Activated CD4-positive, alpha-beta T cell treated with anti-CD3 and anti-CD28 coated beads for 36 hours (primary cell): ENCODE measurements at regions not wholly inside any gene's neighbourhood (a gene's known extent, or its start where the extent isn't known, plus 50 kb on each side); places are given as distances from the start of the nearest gene placed in this dataset.

Source experiments
- ATAC-seq: fragments of 200-7000 bp; cut with Tn5 transposase; one replicate; pipeline ENCODE4 v1.10.0; 2021; ENCODE audit warnings: mild to moderate bottlenecking, moderate library complexity
- CTCF ChIA-PET: fragments of 350-600 bp; sonication (Branson Sonifier 250); formaldehyde crosslinking; loops from one replicate; lab custom pipeline; 2021; ENCODE audit warnings: antibody characterized with exemption; lab: Charles Lee
- POLR2A ChIA-PET: fragments of 350-600 bp; sonication (Branson Sonifier 250); formaldehyde crosslinking; loops from one replicate; lab custom pipeline; 2021; ENCODE audit warnings: antibody characterized with exemption, inconsistent platforms; lab: Charles Lee
- DNase-seq: peaks from one replicate; pipeline ENCODE4 v3.0.0-alpha.2; 2020
- H3K27ac Mint-ChIP-seq: one replicate; pipeline ENCODE4 v1.8.0; 2021; ENCODE audit warnings: mixed read lengths
- H3K27me3 Mint-ChIP-seq: one replicate; pipeline ENCODE4 v1.8.0; 2021; ENCODE audit warnings: mixed read lengths
- H3K36me3 Mint-ChIP-seq: one replicate; pipeline ENCODE4 v1.8.0; 2021; ENCODE audit warnings: low read depth, mixed read lengths
- H3K4me1 Mint-ChIP-seq: one replicate; pipeline ENCODE4 v1.8.0; 2021; ENCODE audit warnings: mixed read lengths
- H3K4me3 Mint-ChIP-seq: one replicate; pipeline ENCODE4 v1.8.0; 2021; ENCODE audit warnings: mild to moderate bottlenecking, moderate library complexity, mixed read lengths
- H3K9me3 Mint-ChIP-seq: one replicate; pipeline ENCODE4 v1.8.0; 2021; ENCODE audit warnings: low read depth, mixed read lengths
- intact Hi-C, 2 experiments: fragments of 100-400 bp; cut with DNase I in 1 of 2; cut with micrococcal nuclease in 1 of 2; formaldehyde crosslinking; loops; one replicate each; pipeline versions ENCODE4 v1.14.2 to v1.15.1; 2022 to 2024; cut with DNase I, micrococcal nuclease

DNA sequence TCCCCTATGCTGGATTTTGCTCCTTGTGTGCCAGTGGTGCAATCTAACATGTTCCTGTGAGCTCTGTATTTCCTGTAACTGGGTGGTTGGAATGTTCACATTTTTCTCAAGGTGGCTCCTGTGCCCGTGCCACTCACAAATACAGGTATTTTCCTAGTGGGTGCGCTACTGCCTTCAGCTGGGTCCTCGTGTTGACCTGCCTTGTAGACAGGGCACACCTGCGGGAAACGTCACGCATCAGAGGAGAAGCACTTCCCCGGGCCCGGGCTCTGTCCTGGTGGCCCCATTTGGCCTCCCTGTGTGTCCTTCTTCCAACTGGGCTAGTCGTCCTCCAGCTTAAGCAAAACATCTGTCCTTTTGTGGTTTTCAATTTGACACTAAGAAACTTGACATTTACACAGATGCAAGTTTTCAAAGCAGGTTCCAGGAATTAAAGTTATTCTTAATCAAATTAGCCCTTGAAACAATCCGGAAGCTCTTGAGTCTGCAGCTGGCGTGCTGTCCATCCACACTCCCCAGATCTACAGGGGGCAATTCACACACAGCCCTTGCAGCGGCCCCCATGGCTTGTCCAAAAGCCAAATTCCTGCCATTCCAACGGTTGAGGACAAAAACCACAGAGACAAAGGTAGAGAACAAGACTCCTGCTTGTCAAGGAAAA lies 275.1 kb downstream of the CDC5L start:
- ATAC-seq, result no peak
- DNase-seq, result no peak
- H3K27ac Mint-ChIP-seq, result no peak overlapping the region
- no peak overlapping the region for H3K4me3 Mint-ChIP-seq
- intact Hi-C loops, result no loop called here
- POLR2A ChIA-PET, result no interaction called here
- peaks cover 3% of the 10 kb centered on the region for H3K9me3 Mint-ChIP-seq
- no peaks in the 10 kb centered on the region for H3K36me3 Mint-ChIP-seq
- no peaks in the 10 kb centered on the region for H3K27me3 Mint-ChIP-seq
- CTCF ChIA-PET, result interaction anchor here (0.6 to 1.3 kb wide), 5 partner anchors 43 to 1260 kb away, joined by 3 to 4 read pairs (median 3); no protein-coding TSS in a partner anchor
- no peaks in the 10 kb centered on the region for H3K4me1 Mint-ChIP-seq

DNA sequence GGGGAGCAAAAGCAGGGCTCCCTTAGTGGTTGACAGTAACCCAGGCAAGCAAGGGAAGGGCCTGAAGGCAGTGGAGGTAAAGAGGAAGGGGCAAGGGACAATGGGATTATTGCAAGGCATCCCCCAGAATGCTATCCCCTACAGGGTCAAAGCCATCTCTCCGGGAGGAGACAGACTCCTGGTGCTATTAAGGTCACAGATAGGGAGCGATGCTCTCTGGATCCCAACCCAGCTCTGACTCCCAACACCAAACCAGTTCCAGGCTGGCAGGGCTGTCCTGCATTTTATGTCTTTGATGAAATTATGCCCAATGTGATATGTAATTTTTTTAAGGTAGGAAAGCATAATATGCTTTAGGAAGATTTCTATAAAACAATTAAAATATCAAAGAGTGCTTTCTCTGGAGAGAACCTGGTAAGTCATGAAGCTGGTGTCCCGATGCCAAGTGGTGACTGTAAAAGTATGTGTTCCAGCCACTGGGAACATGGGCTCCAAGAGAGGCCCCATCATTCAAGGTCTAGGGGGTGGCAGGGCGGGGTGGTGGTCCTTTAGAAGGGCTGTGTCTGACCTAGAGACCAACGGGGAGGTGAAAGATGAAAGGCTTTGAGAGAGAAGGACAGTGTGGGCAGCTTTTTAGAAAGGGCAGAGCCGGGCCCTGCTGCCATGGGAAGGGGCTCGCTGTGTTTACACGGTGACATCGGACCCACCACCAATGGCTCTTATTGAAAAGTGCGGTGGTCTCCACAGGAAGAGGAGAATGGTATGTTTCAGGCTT lies 276.5 kb downstream of the CDC5L start:
- H3K27me3 Mint-ChIP-seq, result no peaks in the 10 kb centered on the region
- DNase-seq, result no peak
- H3K36me3 Mint-ChIP-seq, result no peaks in the 10 kb centered on the region
- no peak overlapping the region for H3K27ac Mint-ChIP-seq
- ChIA-PET POLR2A (no interaction called here), CTCF (interaction anchor here (1.3 kb wide), 1 partner anchor 188 kb away, joined by 4 read pairs; no protein-coding TSS in a partner anchor)
- intact Hi-C loops, result no loop called here
- H3K9me3 Mint-ChIP-seq, result no peaks in the 10 kb centered on the region
- ATAC-seq, result no peak
- no peak overlapping the region for H3K4me3 Mint-ChIP-seq
- no peaks in the 10 kb centered on the region for H3K4me1 Mint-ChIP-seq

DNA sequence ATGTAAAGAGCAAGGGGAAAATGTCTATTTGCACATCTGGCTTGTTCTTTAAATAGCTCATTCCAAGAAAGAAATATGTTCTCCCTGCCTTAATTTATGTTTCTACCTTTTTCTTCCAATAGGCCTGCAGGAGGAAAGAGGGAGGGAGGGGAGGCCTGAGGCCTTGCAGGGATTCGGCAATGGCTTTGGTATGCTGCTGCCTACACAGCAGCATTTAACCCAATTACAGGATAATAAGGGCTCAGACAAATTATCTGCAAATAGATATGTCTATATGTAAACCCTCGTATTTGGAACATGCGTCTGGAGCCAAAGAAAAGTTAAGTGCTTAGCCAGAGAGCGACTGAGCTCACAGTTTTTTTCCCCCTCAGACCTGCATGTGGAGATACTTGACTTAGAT lies 277.2 kb downstream of the CDC5L start:
- DNase-seq (no peak), ATAC-seq (no peak)
- Mint-ChIP-seq H3K9me3 (no peaks in the 10 kb centered on the region), H3K27me3 (no peaks in the 10 kb centered on the region), H3K36me3 (no peaks in the 10 kb centered on the region), H3K4me1 (no peaks in the 10 kb centered on the region), H3K27ac (no peak overlapping the region), H3K4me3 (no peak overlapping the region)
- intact Hi-C loops, result no loop called here
- CTCF ChIA-PET, result interaction anchor here (0.8 to 1.5 kb wide), 2 partner anchors 9 to 10 kb away, joined by 4 read pairs; no protein-coding TSS in a partner anchor
- POLR2A ChIA-PET, result no interaction called here

DNA sequence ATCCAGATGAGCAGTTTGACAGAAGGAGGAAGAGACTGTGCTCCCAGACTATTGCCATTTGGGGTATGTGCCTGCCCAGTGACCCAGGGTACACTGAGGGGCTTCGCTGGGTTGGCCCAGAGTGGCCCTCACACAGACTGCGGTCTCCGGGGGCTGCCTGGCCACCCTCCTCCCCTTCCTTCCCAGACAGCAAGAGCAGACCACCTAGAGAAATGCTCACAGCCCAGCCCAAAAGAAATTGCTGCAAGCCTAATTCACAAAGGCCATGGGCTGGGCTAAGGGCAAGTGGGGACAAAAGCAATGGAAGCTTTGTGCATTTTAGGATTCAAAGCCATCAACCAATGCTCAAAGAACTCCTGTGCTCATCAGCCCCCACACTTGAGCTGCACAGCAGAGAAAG lies 277.6 kb downstream of the CDC5L start:
- H3K4me1 Mint-ChIP-seq, result no peaks in the 10 kb centered on the region
- no peak overlapping the region for H3K27ac Mint-ChIP-seq
- no peaks in the 10 kb centered on the region for H3K36me3 Mint-ChIP-seq
- no peak for DNase-seq
- H3K9me3 Mint-ChIP-seq, result no peaks in the 10 kb centered on the region
- H3K4me3 Mint-ChIP-seq, result no peak overlapping the region
- no peaks in the 10 kb centered on the region for H3K27me3 Mint-ChIP-seq
- intact Hi-C loops, result no loop called here
- no peak for ATAC-seq
- ChIA-PET POLR2A (no interaction called here), CTCF (interaction anchor here (0.8 to 1.5 kb wide), 2 partner anchors 9 to 11 kb away, joined by 4 read pairs; no protein-coding TSS in a partner anchor)

DNA sequence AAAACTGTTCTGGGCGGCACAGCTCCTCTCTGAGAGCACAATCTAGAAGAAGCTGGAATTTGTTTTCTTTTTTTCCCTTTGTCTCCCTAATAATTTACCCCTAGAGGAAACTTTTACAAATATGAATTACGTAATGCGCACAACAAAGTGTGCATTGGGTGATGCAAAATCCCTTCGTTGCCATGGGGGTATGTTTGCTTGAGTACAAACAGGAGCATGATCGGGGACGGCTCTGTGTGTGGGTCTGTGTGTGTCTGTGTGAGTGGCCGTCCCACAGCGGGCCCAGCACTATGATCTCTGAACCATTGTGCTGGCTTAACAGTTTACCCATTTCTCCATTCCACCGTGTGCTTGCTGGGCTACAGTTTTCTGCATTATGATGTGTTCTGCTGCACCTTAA lies 278.2 kb downstream of the CDC5L start:
- Mint-ChIP-seq H3K4me3 (no peak overlapping the region), H3K27me3 (no peaks in the 10 kb centered on the region), H3K4me1 (no peaks in the 10 kb centered on the region), H3K36me3 (no peaks in the 10 kb centered on the region), H3K9me3 (no peaks in the 10 kb centered on the region), H3K27ac (no peak overlapping the region)
- CTCF ChIA-PET, result interaction anchor here (1.5 kb wide), 1 partner anchor 11 kb away, joined by 4 read pairs; no protein-coding TSS in a partner anchor
- ATAC-seq (no peak), DNase-seq (no peak)
- intact Hi-C loops, result no loop called here
- POLR2A ChIA-PET, result no interaction called here

DNA sequence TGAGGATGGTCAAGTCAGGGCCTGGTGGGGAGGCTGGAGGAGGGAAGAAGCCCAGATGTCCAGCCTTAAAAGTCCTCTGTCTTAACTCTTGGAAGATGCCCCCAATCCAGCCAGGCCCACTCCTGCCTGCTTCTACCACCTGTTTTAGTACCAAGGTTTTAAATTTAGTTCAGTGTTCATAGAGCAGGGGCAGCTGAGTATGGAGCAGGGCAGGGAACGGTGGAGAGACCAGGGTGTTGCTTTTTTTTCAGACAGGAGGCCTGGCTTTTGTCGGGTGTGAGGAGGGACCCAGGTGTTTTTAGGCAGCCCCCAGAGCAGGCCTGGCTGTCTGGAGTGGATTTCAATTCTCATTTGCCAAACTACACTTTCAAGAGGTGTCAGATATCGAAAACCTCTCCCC lies 278.8 kb downstream of the CDC5L start:
- Mint-ChIP-seq H3K4me1 (no peaks in the 10 kb centered on the region), H3K36me3 (no peaks in the 10 kb centered on the region), H3K4me3 (no peak overlapping the region), H3K27me3 (no peaks in the 10 kb centered on the region), H3K9me3 (no peaks in the 10 kb centered on the region), H3K27ac (no peak overlapping the region)
- intact Hi-C loops, result no loop called here
- ChIA-PET POLR2A (no interaction called here), CTCF (interaction anchor here (0.7 kb wide), 1 partner anchor 1071 kb away, joined by 3 read pairs; no protein-coding TSS in a partner anchor)
- ATAC-seq (no peak), DNase-seq (no peak)

DNA sequence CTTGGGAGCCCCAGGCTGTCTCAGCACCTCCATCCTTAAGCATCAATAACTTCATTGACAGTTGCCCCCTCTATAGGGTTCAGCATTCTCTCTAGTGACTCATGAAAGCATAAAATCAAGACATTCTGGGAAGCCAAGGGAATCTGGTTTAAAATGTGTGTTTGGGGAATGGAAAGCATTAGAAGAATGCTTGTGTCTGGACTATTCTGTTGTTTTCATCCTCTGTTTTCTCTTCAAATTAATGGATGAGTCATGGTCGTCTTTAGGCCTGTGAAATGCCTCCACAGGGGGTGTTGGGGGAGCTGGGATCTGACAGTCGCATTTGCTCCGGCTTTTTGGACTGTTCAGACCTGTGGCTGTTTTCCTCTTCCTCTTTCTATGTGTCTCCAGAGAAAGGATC lies 279.7 kb downstream of the CDC5L start:
- Mint-ChIP-seq H3K27me3 (no peaks in the 10 kb centered on the region), H3K4me3 (no peak overlapping the region), H3K9me3 (no peaks in the 10 kb centered on the region), H3K27ac (no peak overlapping the region), H3K4me1 (no peaks in the 10 kb centered on the region), H3K36me3 (no peaks in the 10 kb centered on the region)
- ChIA-PET POLR2A (no interaction called here), CTCF (interaction anchor here (1.3 kb wide), 1 partner anchor 37 kb away, joined by 3 read pairs; no protein-coding TSS in a partner anchor)
- DNase-seq (no peak), ATAC-seq (no peak)
- intact Hi-C loops, result no loop called here

DNA sequence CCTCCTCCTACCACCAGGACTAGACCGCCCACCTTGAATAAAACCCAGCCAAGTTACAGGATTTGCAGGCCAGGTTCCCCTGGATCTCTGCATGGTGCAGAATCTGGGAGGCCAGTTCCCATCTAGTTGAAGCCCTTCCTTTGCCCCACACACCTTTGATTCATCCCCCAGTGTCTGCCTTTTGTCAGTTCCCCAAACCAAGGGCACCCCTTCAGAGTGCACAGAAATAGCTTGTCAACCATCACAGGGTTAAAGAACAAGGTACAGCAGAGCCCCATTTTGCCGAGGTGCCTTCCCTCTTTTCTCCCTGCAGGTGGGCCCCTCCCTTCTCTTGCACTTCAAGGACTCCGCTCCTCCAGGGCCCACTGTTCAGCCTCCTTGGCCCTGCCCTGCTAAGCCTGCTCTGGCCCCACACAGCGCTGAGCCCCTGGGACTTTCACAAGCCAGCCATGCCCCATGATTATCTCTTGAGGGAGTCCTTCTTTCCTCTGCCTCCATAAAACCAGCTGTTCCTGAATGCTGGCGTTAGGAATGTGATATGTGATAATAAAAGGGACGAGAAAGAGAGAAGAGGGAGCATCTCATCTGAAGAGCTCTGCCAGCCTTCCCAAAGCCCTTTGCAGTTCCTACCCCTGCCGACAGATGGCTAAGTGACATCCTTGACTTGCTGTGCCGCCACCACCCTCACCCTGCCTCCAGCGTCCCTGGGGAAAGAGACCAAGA lies 280.3 kb downstream of the CDC5L start:
- Mint-ChIP-seq H3K27me3 (no peaks in the 10 kb centered on the region), H3K4me1 (no peaks in the 10 kb centered on the region), H3K36me3 (no peaks in the 10 kb centered on the region), H3K27ac (no peak overlapping the region), H3K9me3 (no peaks in the 10 kb centered on the region), H3K4me3 (no peak overlapping the region)
- peak; percentile 63 for DNase-seq
- CTCF ChIA-PET, result interaction anchor here (0.7 to 1.3 kb wide), 5 partner anchors 12 to 877 kb away, joined by 3 to 6 read pairs (median 3); no protein-coding TSS in a partner anchor
- no peak for ATAC-seq
- intact Hi-C loops, result no loop called here
- POLR2A ChIA-PET, result no interaction called here

DNA sequence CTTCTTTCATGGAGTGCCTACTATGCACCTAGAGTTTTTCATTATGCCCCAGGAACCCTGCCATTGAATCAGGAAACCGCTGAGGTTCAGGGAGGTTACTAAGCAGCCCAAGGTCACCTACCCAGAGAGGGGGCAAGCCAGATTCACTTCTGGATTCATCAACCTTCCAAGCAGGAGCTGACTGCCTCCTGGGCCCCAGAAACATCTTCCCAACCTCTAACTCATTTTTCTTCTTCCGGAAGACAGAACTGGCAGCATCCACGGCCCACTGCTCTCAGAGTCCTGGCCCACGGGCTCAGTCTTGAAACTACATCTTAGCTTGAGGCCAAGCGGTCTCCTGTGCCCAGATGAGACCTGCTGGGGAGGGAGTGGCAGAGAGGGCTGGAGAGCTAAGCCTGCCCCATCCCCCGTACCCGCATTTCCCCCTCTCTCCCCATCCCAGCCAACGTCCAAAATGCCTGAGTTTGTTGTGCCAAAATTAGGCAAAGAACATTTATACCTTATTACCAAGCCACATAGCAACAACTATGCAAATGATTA lies 281.0 kb downstream of the CDC5L start:
- Mint-ChIP-seq H3K9me3 (no peaks in the 10 kb centered on the region), H3K27ac (no peak overlapping the region), H3K36me3 (no peaks in the 10 kb centered on the region), H3K27me3 (no peaks in the 10 kb centered on the region), H3K4me1 (no peaks in the 10 kb centered on the region), H3K4me3 (no peak overlapping the region)
- no peak for DNase-seq
- ChIA-PET CTCF (interaction anchor here (0.7 to 1.3 kb wide), 4 partner anchors 13 to 482 kb away, joined by 3 to 6 read pairs (median 4); no protein-coding TSS in a partner anchor), POLR2A (no interaction called here)
- intact Hi-C loops, result no loop called here
- ATAC-seq, result no peak

DNA sequence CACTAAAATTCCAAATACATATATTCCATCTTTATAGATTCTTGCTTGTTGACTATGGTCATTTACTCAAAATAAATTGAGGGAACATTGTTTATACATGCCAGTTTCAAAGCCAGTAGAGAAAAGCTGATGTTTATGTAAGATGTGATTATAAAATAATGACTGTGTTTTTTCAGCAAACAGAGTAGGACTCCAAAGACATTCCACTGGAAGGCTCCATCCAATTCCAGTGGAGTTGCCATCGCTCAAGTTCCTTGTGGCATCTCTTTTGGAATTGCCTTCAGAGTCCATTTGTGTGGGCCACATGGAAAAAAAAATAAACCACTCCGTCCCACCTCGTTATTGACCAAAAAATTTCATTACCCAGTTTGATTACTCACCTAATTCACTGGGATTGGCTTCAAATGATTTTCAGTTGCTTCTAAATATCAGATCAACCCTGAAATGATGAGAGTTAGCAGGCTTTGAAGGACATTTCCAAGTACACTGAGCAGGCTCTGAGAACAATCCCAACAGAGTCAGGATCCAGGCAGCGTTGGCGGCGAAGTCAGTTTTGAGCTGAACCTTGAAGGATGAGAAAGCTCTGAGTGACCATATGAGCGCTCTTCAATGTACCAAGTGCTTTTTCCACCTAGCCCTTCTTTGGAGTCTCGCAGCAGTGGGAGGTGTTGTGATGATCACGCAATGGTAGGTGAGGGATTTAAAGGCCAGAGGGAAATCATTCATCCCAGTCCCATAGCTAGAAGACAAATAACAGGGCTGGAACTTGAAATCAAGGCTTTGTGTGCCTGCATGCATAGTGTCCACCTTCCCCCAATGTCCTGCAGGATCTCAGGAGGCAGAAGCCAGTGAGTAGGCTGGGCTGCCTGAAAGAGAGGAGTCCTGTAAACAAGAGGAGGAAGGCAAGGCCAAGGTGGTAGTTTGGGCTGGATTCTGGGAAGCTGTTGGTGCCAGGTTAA lies 281.7 kb downstream of the CDC5L start:
- intact Hi-C loops, result no loop called here
- no peak overlapping the region for H3K4me3 Mint-ChIP-seq
- ChIA-PET POLR2A (no interaction called here), CTCF (interaction anchor here (0.6 to 1.3 kb wide), 2 partner anchors 193 to 1276 kb away, joined by 3 to 4 read pairs; no protein-coding TSS in a partner anchor)
- H3K36me3 Mint-ChIP-seq, result no peaks in the 10 kb centered on the region
- H3K4me1 Mint-ChIP-seq, result no peaks in the 10 kb centered on the region
- ATAC-seq (no peak), DNase-seq (no peak)
- H3K27ac Mint-ChIP-seq, result no peak overlapping the region
- no peaks in the 10 kb centered on the region for H3K27me3 Mint-ChIP-seq
- H3K9me3 Mint-ChIP-seq, result no peaks in the 10 kb centered on the region
